C4-2B (cell line): ENCODE measurements at regions not wholly inside any gene's neighbourhood (a gene's known extent, or its start where the extent isn't known, plus 50 kb on each side); places are given as distances from the start of the nearest gene placed in this dataset.
"Not testable (repeated sequence)": the region's sequence is repeated elsewhere in the genome, so short reads cannot be mapped to it uniquely, and the experiment has no call there.

Experiments used
- H3K27ac ChIP-seq: fragments of 450-650 bp; 2 replicates; pipeline ENCODE4 v1.5.1; 2017

GRCh38 chr14:19052977-19053376, 85.7 kb downstream of the POTEM start:
- not testable (repeated sequence) for H3K27ac ChIP-seq

- H3K27ac ChIP-seq: not testable (repeated sequence)
Measured at GRCh38 chr14:19053426-19054050, 86.3 kb downstream of the POTEM start.

- not testable (repeated sequence) for H3K27ac ChIP-seq
Measured at GRCh38 chr14:19054108-19054721, 87.0 kb downstream of the POTEM start.

- not testable (repeated sequence) for H3K27ac ChIP-seq
Measured at GRCh38 chr14:19054934-19055333, 87.7 kb downstream of the POTEM start.

GRCh38 chr14:19059066-19059465, 91.8 kb downstream of the POTEM start:
- not testable (repeated sequence) for H3K27ac ChIP-seq

- H3K27ac ChIP-seq: not testable (repeated sequence)
Measured at GRCh38 chr14:19061689-19062450, 94.6 kb downstream of the POTEM start.

- not testable (repeated sequence) for H3K27ac ChIP-seq
Measured at GRCh38 chr14:19068957-19069356, 101.7 kb downstream of the POTEM start.

- not testable (repeated sequence) for H3K27ac ChIP-seq
Measured at GRCh38 chr14:19072518-19072917, 105.3 kb downstream of the POTEM start.

GRCh38 chr14:19088632-19089031, 121.4 kb downstream of the POTEM start:
- not testable (repeated sequence) for H3K27ac ChIP-seq

GRCh38 chr14:19093227-19093626, 126.0 kb downstream of the POTEM start:
- not testable (repeated sequence) for H3K27ac ChIP-seq

GRCh38 chr14:19094731-19095130, 127.5 kb downstream of the POTEM start:
- H3K27ac ChIP-seq: not testable (repeated sequence)

GRCh38 chr14:19095167-19095566, 127.9 kb downstream of the POTEM start:
- not testable (repeated sequence) for H3K27ac ChIP-seq

GRCh38 chr14:19096467-19096866, 129.2 kb downstream of the POTEM start:
- not testable (repeated sequence) for H3K27ac ChIP-seq

GRCh38 chr14:19096876-19097275, 129.6 kb downstream of the POTEM start:
- not testable (repeated sequence) for H3K27ac ChIP-seq

GRCh38 chr14:19097306-19097705, 130.1 kb downstream of the POTEM start:
- not testable (repeated sequence) for H3K27ac ChIP-seq

- not testable (repeated sequence) for H3K27ac ChIP-seq
Measured at GRCh38 chr14:19097750-19098149, 130.5 kb downstream of the POTEM start.

GRCh38 chr14:19098230-19098629, 131.0 kb downstream of the POTEM start:
- not testable (repeated sequence) for H3K27ac ChIP-seq

- not testable (repeated sequence) for H3K27ac ChIP-seq
Measured at GRCh38 chr14:19098732-19099131, 131.5 kb downstream of the POTEM start.

- H3K27ac ChIP-seq: not testable (repeated sequence)
Measured at GRCh38 chr14:19099336-19099735, 132.1 kb downstream of the POTEM start.

GRCh38 chr14:19099939-19100338, 132.7 kb downstream of the POTEM start:
- H3K27ac ChIP-seq: not testable (repeated sequence)

GRCh38 chr14:19105551-19105950, 138.3 kb downstream of the POTEM start:
- not testable (repeated sequence) for H3K27ac ChIP-seq

- H3K27ac ChIP-seq: not testable (repeated sequence)
Measured at GRCh38 chr14:19109887-19110286, 142.7 kb downstream of the POTEM start.

- H3K27ac ChIP-seq: not testable (repeated sequence)
Measured at GRCh38 chr14:19120383-19120782, 153.1 kb downstream of the POTEM start.
